Caco-2 (cell line): ENCODE measurements at regions not wholly inside any gene's neighbourhood (a gene's known extent, or its start where the extent isn't known, plus 50 kb on each side); places are given as distances from the start of the nearest gene placed in this dataset.

ENCODE experiments used
- BruUV-seq: library from RNA; stranded (reverse); fragments of 400-500 nt; replicated peaks from 2 replicates; lab custom pipeline; 2021; lab: Mats Ljungman, UMichigan
- CTCF ChIA-PET: fragments of 300-600 bp; sonication (Branson Sonifier 250); formaldehyde crosslinking; loops from one replicate; lab custom pipeline; 2022; ENCODE audit warnings: antibody characterized with exemption; lab: Charles Lee
- POLR2A ChIA-PET: fragments of 300-600 bp; sonication (Branson Sonifier 250); formaldehyde crosslinking; loops from one replicate; lab custom pipeline; 2022; ENCODE audit warnings: antibody characterized with exemption; lab: Charles Lee
- DNase-seq, 2 experiments: peaks; one replicate each; pipeline versions ENCODE4 v3.0.0 to v3.0.0-alpha.2; 2020 to 2022
- H3K27me3 ChIP-seq: replicated peaks from 2 replicates; pipeline ENCODE4 v1.6.0; 2011; ENCODE audit warnings: low read length; ENCODE audit not compliant: control insufficient read depth, insufficient read depth
- H3K36me3 ChIP-seq: 2 replicates; pipeline ENCODE4 v1.5.1; 2011; ENCODE audit warnings: low read length; ENCODE audit not compliant: control insufficient read depth, insufficient read depth
- H3K4me1 ChIP-seq: fragments of 250-450 bp; sonication (Bioruptor Pico); 2 replicates; pipeline ENCODE4 v1.5.1; 2020; ENCODE audit warnings: mild to moderate bottlenecking
- H3K4me3 ChIP-seq: 2 replicates; pipeline ENCODE4 v1.5.1; 2011; ENCODE audit warnings: low read depth, mild to moderate bottlenecking, control low read depth, low read length
- H3K9me3 ChIP-seq: fragments of 250-450 bp; sonication (Bioruptor Pico); 2 replicates; pipeline ENCODE4 v1.5.1; 2020; ENCODE audit warnings: mild to moderate bottlenecking, moderate library complexity
- H3K27ac Mint-ChIP-seq: one replicate; pipeline ENCODE4 v1.8.0; 2022; ENCODE audit warnings: mixed read lengths; ENCODE audit not compliant: unreplicated experiment
- H3K27me3 Mint-ChIP-seq: one replicate; pipeline ENCODE4 v1.8.0; 2022; ENCODE audit warnings: mixed read lengths; ENCODE audit not compliant: insufficient read depth, unreplicated experiment
- H3K36me3 Mint-ChIP-seq: one replicate; pipeline ENCODE4 v1.8.0; 2022; ENCODE audit warnings: mild to moderate bottlenecking, mixed read lengths; ENCODE audit not compliant: insufficient read depth, unreplicated experiment
- H3K4me1 Mint-ChIP-seq: one replicate; pipeline ENCODE4 v1.8.0; 2022; ENCODE audit warnings: low read depth, mixed read lengths; ENCODE audit not compliant: unreplicated experiment
- H3K4me3 Mint-ChIP-seq: one replicate; pipeline ENCODE4 v1.8.0; 2022; ENCODE audit warnings: mild to moderate bottlenecking, moderate library complexity, mixed read lengths; ENCODE audit not compliant: unreplicated experiment
- H3K9me3 Mint-ChIP-seq: one replicate; pipeline ENCODE4 v1.8.0; 2022; ENCODE audit warnings: mixed read lengths; ENCODE audit not compliant: unreplicated experiment
- CTCF ChIP-seq, 2 experiments: fragments of 200-600 bp in 1 of 2; IDR thresholded peaks; 1 replicate in 1 of 2; 2 replicates in 1 of 2; pipeline versions ENCODE4 v1.5.1 to v1.8.0; 2011 to 2022; ENCODE audit warnings: antibody characterized with exemption in 1 of 2, control low read depth in 1 of 2, inconsistent platforms in 1 of 2, low read depth in 1 of 2, low read length in 1 of 2, mild to moderate bottlenecking in 1 of 2, moderate library complexity in 1 of 2; ENCODE audit not compliant: insufficient read depth in 1 of 2, severe bottlenecking in 1 of 2, unreplicated experiment in 1 of 2
- intact Hi-C: fragments of 100-400 bp; cut with micrococcal nuclease; formaldehyde crosslinking; loops from one replicate; pipeline ENCODE4 v1.10.0; 2022; ENCODE audit not compliant: unreplicated experiment

- Mint-ChIP-seq H3K27me3 (no peaks in the 10 kb centered on the region), H3K4me1 (peaks cover 6% of the 10 kb centered on the region), H3K27ac (no peak overlapping the region), H3K9me3 (peaks cover 12% of the 10 kb centered on the region), H3K36me3 (no peaks in the 10 kb centered on the region), H3K4me3 (no peak overlapping the region)
- intact Hi-C loops: no loop called here
- DNase-seq: no peak
- ChIA-PET CTCF (no interaction called here), POLR2A (no interaction called here)
- Histone ChIP-seq H3K36me3 (no peaks in the 10 kb centered on the region), H3K4me3 (no peak overlapping the region), H3K9me3 (no peaks in the 10 kb centered on the region), H3K4me1 (no peaks in the 10 kb centered on the region), H3K27me3 (no peaks in the 10 kb centered on the region)
- BruUV-seq: no TSS peak
- TF ChIP-seq CTCF (IDR thresholded peaks at IDR 0.05; ENCODE audit: insufficient read depth in 1 of 2, low read depth in 1 of 2, low read length in 1 of 2, severe bottlenecking in 1 of 2, unreplicated experiment in 1 of 2): no peak
These were observed 294.8 kb upstream of the DKK2 start for GRCh38 chr4:107330916-107331315.

DNA sequence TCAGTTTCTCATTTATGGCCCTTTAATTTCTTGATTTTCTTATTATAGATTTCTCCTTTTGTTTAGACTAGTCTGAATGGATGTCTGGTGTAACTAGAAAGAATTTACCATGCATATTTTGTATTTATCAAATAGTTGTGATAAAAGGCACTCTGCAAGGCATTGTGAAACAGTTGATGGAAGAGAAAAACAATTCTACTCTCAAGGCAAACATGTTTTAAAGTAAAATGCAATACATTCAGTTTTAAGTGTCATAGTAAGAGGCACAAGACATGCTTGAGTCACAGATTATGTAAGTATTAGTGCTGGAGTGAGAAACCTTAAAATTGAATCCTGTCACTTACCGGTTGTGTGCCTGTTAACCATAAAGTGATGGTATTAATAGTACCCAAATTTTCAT is 283.3 kb upstream of the DKK2 start:
- ChIA-PET CTCF (no interaction called here), POLR2A (no interaction called here)
- Mint-ChIP-seq H3K4me3 (no peak overlapping the region), H3K9me3 (no peaks in the 10 kb centered on the region), H3K27ac (no peak overlapping the region), H3K36me3 (no peaks in the 10 kb centered on the region), H3K27me3 (peaks cover 2% of the 10 kb centered on the region), H3K4me1 (no peaks in the 10 kb centered on the region)
- no TSS peak for BruUV-seq
- Histone ChIP-seq H3K4me3 (no peak overlapping the region), H3K4me1 (no peaks in the 10 kb centered on the region), H3K27me3 (no peaks in the 10 kb centered on the region), H3K36me3 (no peaks in the 10 kb centered on the region), H3K9me3 (no peaks in the 10 kb centered on the region)
- no peak for DNase-seq
- TF ChIP-seq CTCF (IDR thresholded peaks at IDR 0.05; ENCODE audit: insufficient read depth in 1 of 2, low read depth in 1 of 2, low read length in 1 of 2, severe bottlenecking in 1 of 2, unreplicated experiment in 1 of 2): no peak
- intact Hi-C loops: no loop called here

GRCh38 chr4:107318078-107318477 is 282.0 kb upstream of the DKK2 start:
- Mint-ChIP-seq H3K4me3 (no peak overlapping the region), H3K4me1 (no peaks in the 10 kb centered on the region), H3K9me3 (no peaks in the 10 kb centered on the region), H3K36me3 (no peaks in the 10 kb centered on the region), H3K27me3 (peaks cover 2% of the 10 kb centered on the region), H3K27ac (no peak overlapping the region)
- no peak for TF ChIP-seq CTCF (IDR thresholded peaks at IDR 0.05; ENCODE audit: insufficient read depth in 1 of 2, low read depth in 1 of 2, low read length in 1 of 2, severe bottlenecking in 1 of 2, unreplicated experiment in 1 of 2)
- Histone ChIP-seq H3K27me3 (no peaks in the 10 kb centered on the region), H3K9me3 (no peaks in the 10 kb centered on the region), H3K36me3 (no peaks in the 10 kb centered on the region), H3K4me3 (no peak overlapping the region), H3K4me1 (no peaks in the 10 kb centered on the region)
- ChIA-PET CTCF (no interaction called here), POLR2A (no interaction called here)
- BruUV-seq: no TSS peak
- intact Hi-C loops: no loop called here
- no peak for DNase-seq
